Thyroid gland (tissue), 4 donors: ENCODE measurements at regions not wholly inside any gene's neighbourhood (a gene's known extent, or its start where the extent isn't known, plus 50 kb on each side); places are given as distances from the start of the nearest gene placed in this dataset.
"Not testable (repeated sequence)": the region's sequence is repeated elsewhere in the genome, so short reads cannot be mapped to it uniquely, and the experiment has no call there.

Experiments
- DNase-seq, 2 donors: peaks; one replicate each; pipeline ENCODE4 v3.0.0-alpha.2; 2019
- H3K27ac ChIP-seq, 3 donors: fragments of 200-600 bp; sonication (generic); 1 replicate in 2 of 3; 2 replicates in 1 of 3; pipeline ENCODE4 v1.5.1; 2016 to 2019; ENCODE audit warnings: mild to moderate bottlenecking in 1 of 3, moderate library complexity in 1 of 3
- H3K27me3 ChIP-seq: fragments of 200-600 bp; sonication (generic); one replicate; pipeline ENCODE4 v1.5.1; 2019
- H3K36me3 ChIP-seq, 2 donors: fragments of 200-600 bp; sonication (generic); one replicate each; pipeline ENCODE4 v1.5.1; 2016 to 2019
- H3K4me1 ChIP-seq, 2 donors: fragments of 200-600 bp; sonication (generic); one replicate each; pipeline ENCODE4 v1.5.1; 2017 to 2019
- H3K4me3 ChIP-seq, 3 donors: fragments of 200-600 bp; sonication (generic); replicated peaks in 1 of 3; 1 replicate in 2 of 3; 2 replicates in 1 of 3; pipeline ENCODE4 v1.5.1; 2016; ENCODE audit warnings: mild to moderate bottlenecking in 1 of 3
- H3K9me3 ChIP-seq: fragments of 200-600 bp; sonication (generic); one replicate; pipeline ENCODE4 v1.5.1; 2017
- CTCF ChIP-seq, 6 experiments: fragments of 200-600 bp in 3 of 6; fragments of 450-650 bp in 3 of 6; sonication (generic) in 3 of 6; IDR thresholded peaks; one replicate each; pipeline ENCODE4 v1.5.1; 2016 to 2019; ENCODE audit warnings: antibody characterized with exemption in 6 of 6, mild to moderate bottlenecking in 2 of 6, inconsistent platforms in 1 of 6, moderate library complexity in 1 of 6
- POLR2A ChIP-seq, 2 donors: fragments of 450-650 bp; IDR thresholded peaks; one replicate each; pipeline ENCODE4 v1.6.1; 2017; ENCODE audit warnings: antibody characterized with exemption in 2 of 2, mild to moderate bottlenecking in 2 of 2, moderate library complexity in 1 of 2
- WGBS, 2 donors: methylation state at CpG; one replicate each; pipeline ENCODE4 v1.1.5; 2017; 5-methylcytosine and 5-hydroxymethylcytosine counted together
- intact Hi-C: fragments of 100-400 bp; cut with DNase I; formaldehyde crosslinking; loops from one replicate; pipeline ENCODE4 v1.15.1; 2023

GRCh38 chr10:21130683-21131442 lies 233.8 kb upstream of the NEBL start:
- H3K9me3 ChIP-seq, result no peaks in the 10 kb centered on the region
- H3K27me3 ChIP-seq, result no peaks in the 10 kb centered on the region
- H3K4me1 ChIP-seq, result peaks cover 12 to 15% of the 10 kb centered on the region in 2 donors
- TF ChIP-seq CTCF (IDR thresholded peaks at IDR 0.05), result no peak
- no peak for TF ChIP-seq POLR2A (IDR thresholded peaks at IDR 0.05)
- H3K36me3 ChIP-seq, result no peaks in the 10 kb centered on the region
- 92 to 95% methylated on average over 3 of the region's 3 CpGs for WGBS, 2 donors
- no peak overlapping the region for H3K27ac ChIP-seq
- H3K4me3 ChIP-seq, result no peak overlapping the region
- no peak for DNase-seq
- intact Hi-C loops, result no loop called here

DNA sequence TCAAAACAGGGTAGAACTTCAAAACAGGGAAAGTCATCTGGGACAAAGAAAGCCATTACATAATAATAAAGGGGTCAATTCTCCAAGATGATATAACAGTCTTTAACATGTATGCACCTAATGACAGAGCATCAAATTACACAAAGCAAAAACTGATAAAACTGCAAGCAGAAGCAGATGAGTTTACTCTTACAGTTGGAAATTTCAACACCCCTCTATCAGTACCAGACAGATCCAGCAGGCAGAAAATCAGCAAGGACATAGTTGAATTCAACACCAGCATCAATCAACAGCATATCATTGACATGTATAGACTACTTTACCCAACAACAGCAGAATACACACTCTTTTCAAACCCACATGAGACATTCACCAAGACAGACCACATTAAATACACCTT lies 233.0 kb upstream of the NEBL start:
- Histone ChIP-seq H3K27ac (no peak overlapping the region), H3K4me1 (peaks cover 5 to 8% of the 10 kb centered on the region in 2 donors), H3K36me3 (no peaks in the 10 kb centered on the region), H3K4me3 (no peak overlapping the region), H3K27me3 (no peaks in the 10 kb centered on the region), H3K9me3 (no peaks in the 10 kb centered on the region)
- TF ChIP-seq CTCF (IDR thresholded peaks at IDR 0.05) (no peak), POLR2A (IDR thresholded peaks at IDR 0.05) (no peak)
- intact Hi-C loops, result no loop called here
- no peak for DNase-seq

GRCh38 chr10:21125471-21126228 lies 228.5 kb upstream of the NEBL start:
- Histone ChIP-seq H3K36me3 (no peaks in the 10 kb centered on the region), H3K9me3 (no peaks in the 10 kb centered on the region), H3K27ac (no peak overlapping the region), H3K4me3 (no peak overlapping the region), H3K27me3 (no peaks in the 10 kb centered on the region), H3K4me1 (peaks cover 0 to 4% of the 10 kb centered on the region in 2 donors)
- no peak for DNase-seq
- no peak for TF ChIP-seq CTCF (IDR thresholded peaks at IDR 0.05)
- no peak for TF ChIP-seq POLR2A (IDR thresholded peaks at IDR 0.05)
- 78 to 84% methylated on average over 10 of the region's 10 CpGs for WGBS, 2 donors
- intact Hi-C loops, result no loop called here

GRCh38 chr10:21122907-21123306 lies 225.8 kb upstream of the NEBL start:
- Histone ChIP-seq H3K27ac (no peak overlapping the region), H3K9me3 (no peaks in the 10 kb centered on the region), H3K4me3 (no peak overlapping the region), H3K4me1 (peaks cover 0 to 4% of the 10 kb centered on the region in 2 donors), H3K27me3 (no peaks in the 10 kb centered on the region), H3K36me3 (no peaks in the 10 kb centered on the region)
- intact Hi-C loops, result no loop called here
- no peak for TF ChIP-seq POLR2A (IDR thresholded peaks at IDR 0.05)
- no peak for TF ChIP-seq CTCF (IDR thresholded peaks at IDR 0.05)
- DNase-seq, result no peak

DNA sequence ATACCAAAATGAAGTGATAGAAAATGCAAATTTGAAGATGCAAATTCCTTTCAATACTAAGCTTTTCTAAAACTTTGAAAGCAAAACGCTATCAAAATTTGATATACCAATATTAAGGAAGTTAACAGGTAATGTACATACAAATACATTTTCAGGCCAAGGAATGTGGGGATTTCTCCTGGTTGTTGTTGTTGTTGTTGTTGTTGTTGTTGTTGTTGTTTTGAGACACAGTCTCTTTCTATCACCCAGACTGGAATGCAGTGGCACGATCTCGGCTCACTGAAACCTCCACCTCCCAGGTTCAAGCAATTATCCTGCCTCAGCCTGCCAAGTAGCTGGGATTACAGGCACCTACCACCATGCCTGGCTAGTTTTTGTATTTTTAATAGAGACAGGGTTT lies 224.7 kb upstream of the NEBL start:
- DNase-seq, H3K9me3 ChIP-seq, H3K27ac ChIP-seq, H3K4me1 ChIP-seq, intact Hi-C loops, H3K4me3 ChIP-seq, H3K36me3 ChIP-seq, H3K27me3 ChIP-seq: not testable (repeated sequence)
- WGBS, 2 donors, result 87 to 89% methylated on average over 3 of the region's 3 CpGs
